ENCODE measurements at regions not wholly inside any gene's neighbourhood (a gene's known extent, or its start where the extent isn't known, plus 50 kb on each side); places are given as distances from the start of the nearest gene placed in this dataset.

DNA sequence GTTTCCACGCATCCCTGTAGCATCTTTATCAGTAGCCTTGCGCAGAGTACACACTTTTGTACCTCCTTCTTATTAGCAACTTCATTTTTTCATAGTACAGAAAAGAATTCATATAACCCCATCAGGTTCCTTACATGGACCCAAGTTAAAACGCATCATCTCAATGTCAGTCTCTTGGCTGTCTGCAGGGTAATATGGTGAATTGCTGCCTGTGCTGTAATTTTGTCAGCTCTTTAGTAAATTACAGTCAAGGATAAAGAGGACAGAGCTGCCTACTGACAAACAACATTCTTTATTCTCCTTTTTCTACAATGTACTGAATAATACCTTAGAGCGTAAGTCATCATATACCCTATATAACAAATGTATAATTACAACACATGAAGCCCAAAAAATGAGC, 222.5 kb downstream of the MRPL39 start:
- no peak for DNase-seq (ENCODE audit: low read depth, low spot score)

DNA sequence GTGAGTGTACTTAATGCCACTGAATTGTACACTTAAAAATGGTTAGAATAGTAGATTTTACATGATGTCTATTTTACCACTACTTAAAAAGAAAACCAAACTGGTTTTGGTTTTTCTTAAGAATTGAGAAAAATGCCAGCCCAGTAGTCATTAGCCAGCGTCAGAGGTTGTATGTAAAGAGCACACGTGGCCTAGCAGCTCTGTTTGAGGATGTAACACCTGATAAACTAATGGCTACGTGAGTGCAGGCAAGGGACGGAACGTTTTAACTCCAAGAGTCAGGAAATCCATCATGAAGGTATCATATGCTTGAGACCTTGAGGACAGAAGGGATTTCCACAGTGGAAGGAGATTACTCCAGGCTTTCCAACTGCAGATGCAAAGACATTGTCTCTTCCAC, 223.7 kb downstream of the MRPL39 start:
- no peak for DNase-seq (ENCODE audit: low read depth, low spot score)

DNA sequence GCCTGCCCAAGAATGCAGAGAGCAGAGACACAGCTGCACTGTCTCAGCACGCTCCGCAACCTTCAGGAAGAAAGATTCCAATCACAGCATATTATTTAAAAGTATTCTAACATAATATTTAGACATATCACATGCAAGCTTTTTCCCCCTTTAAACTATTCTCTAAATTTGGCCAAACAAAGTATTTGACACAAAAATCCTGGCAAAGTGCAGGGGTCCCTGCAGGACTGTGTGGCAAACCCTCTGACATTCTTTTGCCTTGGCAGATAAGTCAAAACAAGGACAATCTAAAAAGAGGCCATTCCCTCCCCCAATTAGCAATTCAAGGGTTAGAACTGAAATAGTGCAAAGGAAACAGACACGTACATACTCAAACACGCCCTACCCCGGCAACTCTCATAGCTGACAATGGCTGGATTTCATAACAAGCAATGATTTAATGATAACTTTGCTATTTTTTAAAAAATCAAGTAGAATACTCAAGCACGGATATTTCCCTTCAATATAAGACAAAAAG, 225.3 kb downstream of the MRPL39 start:
- DNase-seq (ENCODE audit: low read depth, low spot score), result no peak

DNA sequence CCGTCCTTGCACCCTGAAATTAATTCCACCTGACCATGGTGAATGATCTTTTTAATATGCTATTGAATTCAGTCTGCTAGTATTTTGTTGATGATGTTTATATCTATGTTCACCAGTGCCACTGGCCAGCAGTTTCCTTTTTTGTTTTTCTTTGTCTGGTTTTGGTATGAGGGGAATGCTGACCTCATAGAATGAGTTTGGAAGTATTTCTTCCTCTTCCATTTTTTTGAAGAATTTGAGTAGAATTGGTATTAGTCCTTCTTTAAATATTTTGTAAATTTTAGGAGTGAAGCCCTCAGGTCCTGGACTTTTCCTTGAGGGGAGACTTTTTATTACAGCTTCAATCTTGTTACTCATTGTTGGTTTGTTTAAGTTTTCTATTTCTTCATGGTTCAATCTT, 231.6 kb downstream of the MRPL39 start:
- DNase-seq (ENCODE audit: low read depth, low spot score), result no peak

DNA sequence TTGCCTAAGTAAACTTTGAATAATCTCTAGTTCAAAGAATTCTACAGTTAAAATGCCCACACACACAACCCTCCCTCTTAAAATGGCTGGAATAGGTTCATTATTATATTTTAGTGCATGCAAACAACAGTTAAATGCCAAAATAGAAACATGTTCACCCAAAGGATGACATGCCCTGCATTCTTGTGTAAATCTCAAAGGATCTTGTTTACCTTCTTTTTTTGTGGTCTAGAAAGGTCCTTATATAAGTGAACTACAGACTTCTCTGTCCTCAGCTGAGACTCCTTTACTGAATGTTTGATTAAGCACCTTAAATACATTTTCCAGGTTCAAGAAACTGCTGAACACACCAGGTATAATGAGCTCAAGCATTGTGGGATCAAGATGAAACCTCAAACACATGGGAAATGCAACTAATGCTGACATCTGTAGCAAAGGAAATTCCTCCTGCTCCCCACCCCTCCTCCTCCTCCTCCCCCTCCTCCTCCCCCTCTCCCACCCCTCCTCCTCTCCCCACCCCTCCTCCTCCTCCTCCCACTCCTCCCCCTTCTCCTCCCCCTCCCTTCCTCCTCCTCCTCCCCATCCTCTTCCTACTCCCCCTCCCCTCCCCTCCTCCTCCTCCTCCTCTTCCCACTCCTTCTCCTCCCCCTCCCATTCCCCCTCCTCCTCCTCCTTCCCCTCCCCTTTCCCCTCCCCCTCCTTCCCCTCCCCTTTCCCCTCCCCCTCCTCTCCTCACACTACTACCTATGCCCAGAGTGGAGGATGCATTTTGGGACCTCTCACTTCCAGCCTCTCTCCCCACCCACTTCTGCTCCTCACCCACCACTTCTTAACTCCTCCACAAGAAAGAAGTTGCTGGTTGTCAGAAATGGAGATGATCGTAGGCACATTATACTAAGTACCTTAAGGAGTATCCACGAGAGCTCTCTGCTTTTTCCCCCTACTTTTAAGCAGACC, 233.9 kb downstream of the MRPL39 start:
- DNase-seq (ENCODE audit: low read depth, low spot score), result no peak

DNA sequence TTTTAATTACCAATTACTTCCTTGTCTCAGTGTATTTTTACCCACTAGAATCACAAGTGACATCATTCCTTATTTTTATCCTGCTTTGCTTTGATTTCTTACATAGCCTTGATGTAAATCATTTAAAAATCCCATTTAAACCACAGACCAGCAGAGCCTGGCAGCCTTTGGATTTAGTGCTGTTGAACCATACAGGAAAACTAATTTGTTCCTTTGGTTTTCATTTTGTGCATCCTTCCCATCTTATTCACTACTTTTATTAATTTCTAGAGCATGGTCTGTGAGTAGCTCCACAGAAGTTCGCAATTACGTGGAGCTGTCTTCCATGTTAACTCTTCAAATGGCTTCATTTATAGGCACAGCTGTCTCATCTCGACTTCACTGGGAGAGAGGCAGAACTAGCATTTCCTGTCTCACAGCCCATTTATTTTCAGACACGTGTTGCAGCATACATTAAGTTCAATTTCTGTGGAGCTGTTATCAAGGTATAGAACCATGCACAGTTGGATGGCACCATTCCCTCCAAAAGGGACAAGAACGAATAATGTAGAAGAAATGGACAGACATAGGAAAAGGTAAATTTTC, 235.3 kb downstream of the MRPL39 start:
- no peak for DNase-seq (ENCODE audit: low read depth, low spot score)

DNA sequence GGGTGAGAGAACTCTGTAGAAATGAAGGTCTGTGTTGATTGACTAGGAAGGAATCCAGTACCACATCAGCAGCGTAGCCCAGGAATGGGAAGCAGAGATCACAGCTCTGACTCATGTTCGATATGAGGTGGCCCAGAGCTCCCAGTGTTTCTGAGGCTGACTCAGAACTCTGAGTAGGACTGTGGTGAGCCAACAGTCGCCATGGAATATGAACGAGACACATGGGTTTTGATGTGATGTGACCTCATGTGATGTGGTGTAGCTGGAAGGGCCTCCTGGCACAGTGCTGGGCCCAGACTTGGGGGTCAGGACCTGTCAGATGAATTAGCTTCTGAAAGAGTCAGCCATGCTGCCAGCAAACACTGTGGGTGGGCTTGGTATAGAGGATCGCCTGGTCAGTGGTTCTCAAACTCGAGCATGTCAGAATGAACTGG, 237.0 kb downstream of the MRPL39 start:
- no peak for DNase-seq (ENCODE audit: low read depth, low spot score)

DNA sequence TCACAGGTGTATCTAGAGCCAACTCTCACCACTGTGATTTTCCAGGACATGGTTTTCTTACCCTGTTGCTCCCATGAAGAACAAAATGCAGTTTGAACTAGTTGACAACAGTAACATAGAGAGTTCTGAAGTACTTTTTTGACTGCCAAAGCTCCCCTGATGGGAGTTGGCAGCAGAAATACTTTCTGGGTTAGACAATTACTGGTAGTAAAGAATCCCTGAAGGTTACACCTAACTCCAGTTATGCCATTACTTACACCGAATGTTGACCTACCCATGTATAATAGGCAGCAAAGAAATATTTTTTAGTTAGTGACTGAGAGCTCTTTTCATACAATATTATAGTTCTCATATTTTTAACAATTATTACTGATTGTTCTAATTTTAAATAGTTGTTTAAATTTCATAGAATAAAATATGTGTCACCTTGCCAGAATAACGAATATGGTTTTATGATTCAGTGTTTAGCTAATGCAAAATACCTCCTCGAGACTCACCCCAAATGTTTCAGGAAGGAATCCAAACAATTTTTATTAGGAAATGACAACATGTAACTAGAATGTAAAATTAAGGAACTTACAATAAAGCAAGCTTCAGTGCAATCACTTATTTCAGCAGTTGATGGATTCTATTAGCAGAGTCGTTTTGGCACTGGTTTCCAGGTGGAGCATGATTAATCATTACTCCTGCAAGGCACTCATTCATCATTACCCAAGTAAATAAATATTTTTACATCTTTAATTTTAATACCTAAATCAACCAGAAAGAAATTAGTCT, 237.6 kb downstream of the MRPL39 start:
- DNase-seq (ENCODE audit: low read depth, low spot score), result no peak

DNA sequence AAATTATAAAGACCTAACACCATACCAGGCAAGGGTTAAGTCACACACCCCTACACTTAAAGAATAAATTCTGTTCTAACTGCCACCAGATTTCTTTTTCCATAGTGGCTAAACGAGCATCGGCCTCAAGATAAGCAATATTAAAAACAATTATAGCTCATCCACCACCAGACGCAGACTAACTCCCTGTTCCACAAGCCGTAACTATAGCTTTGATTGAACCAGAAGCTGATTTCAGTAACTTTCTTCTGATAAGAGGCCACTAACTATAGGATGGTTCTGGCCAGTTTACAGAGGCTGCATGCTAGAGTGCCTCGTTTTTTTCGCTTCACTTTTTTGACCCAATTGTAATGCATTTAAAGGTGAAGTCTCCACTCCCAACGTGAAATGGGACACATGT, 238.8 kb downstream of the MRPL39 start:
- no peak for DNase-seq (ENCODE audit: low read depth, low spot score)

DNA sequence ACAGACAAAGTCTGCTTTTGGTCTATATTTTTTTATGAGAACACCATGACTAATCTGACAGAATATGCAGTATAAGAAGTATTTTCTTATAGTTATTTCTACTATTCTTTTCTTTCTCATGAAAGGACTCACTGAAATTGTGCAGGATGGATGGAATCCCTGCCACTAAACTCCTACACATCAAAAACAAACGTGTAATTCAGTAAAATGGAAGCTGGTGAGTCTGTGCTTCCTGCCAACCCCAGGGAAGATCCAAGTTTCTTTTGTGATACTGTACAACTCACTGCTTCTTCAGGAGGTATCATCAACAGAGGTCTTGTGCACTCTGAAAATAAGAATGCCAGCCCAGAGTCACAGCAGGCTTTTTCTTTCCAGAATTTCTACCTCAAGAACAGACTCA, 241.2 kb downstream of the MRPL39 start:
- DNase-seq (ENCODE audit: low read depth, low spot score), result no peak

DNA sequence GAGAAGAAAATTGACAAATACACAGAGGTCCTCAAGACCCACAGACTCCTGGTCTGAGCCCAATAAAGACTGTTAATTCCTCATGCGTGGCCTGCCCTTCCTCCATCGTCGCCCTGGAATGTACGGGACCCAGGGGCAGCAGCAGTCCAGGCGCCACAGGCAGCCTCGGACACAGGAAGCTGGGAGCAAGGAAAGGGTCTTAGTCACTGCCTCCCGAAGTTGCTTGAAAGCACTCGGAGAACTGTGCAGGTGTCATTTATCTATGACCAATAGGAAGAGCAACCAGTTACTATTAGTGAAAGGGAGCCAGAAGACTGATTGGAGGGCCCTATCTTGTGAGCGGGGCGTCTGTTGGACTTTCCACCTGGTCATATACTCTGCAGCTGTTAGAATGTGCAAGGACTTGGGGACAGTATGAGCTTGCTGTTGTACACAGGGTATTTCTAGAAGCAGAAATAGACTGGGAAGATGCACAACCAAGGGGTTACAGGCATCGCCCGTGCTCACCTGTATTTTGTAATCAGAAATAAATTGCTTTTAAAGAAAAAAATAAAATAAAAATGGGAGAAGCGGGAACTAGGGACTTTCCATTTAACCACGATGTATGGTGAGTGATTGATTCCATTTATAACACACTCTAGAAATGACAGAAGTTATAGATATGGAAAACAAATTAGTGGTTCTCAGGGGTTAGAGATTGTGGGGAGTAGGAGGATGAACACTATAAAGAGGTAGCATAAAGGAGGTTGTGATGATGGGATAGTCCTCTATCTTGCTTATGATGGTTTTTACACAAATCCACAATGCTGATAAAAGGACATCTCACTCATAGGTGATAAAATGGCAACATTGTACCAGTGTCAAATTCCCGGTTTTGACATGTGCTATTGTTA, 244.7 kb downstream of the MRPL39 start:
- no peak for DNase-seq (ENCODE audit: low read depth, low spot score)

DNA sequence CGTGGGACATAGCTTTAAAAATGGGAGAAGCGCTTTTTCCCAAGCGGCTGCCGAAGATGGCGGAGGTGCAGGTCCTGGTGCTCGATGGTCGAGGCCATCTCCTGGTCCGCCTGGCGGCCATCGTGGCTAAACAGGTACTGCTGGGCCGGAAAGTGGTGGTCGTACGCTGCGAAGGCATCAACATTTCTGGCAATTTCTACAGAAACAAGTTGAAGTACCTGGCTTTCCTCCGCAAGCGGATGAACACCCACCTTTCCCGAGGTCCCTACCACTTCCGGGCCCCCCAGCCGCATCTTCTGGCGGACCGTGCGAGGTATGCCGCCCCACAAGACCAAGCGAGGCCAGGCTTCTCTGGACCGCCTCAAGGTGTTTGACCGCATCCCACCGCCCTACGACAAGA, 245.5 kb downstream of the MRPL39 start:
- DNase-seq (ENCODE audit: low read depth, low spot score), result no peak

DNA sequence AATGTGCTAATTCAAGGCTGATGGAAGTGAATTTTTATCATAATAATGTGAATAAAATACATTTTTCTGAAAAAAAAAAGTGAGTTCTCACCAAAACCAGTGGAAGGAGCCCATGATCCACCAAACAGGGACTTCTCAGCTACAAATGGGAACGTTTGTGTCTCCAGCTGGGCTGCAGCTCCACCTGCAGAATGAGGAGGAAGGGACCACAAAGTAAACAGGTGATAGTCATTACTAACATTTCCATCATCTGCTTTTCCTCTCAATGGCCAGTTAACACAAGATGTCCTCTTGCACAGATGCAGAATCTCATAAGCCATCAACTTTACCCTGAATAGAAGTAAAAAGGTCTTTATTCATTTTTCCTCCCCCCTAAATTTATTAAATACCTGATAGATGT, 246.2 kb downstream of the MRPL39 start:
- no peak for DNase-seq (ENCODE audit: low read depth, low spot score)

DNA sequence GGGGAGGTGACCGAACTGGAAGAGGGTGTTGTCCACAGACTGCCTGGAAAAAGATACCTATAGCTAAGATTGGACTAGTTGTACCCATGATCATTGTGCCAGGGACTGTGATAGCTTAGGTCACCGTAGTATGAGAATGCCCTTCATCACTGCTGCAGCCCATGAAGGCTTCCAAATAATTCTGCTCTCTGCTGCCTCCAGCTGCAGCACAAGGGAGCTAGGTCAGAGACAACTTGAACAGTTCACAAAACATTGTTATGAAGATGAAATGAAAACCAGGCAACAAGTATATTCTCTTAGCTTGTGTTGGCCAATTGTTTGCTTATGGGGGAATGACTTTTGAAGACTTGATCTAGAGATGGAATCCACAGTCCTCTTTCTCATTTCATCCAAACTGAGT, 246.7 kb downstream of the MRPL39 start:
- no peak for DNase-seq (ENCODE audit: low read depth, low spot score)

DNA sequence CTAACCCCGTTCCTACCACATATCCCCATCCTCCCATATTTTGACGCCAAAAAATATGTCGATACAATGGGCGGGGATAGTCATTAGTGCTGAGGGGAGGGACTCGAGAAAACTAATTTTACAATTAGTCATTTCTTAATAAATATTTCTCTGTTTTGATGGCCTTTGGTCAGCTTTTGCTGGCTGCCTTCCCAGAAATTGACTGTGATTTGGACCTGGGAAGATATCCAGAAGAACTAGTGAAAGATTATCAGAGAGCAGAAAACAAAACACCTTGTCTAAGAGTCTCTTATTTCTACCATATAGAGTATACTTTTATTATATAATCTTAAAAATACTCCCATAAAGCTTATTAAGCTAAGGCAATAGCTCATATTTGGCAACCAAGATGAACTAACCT, 247.6 kb downstream of the MRPL39 start:
- no peak for DNase-seq (ENCODE audit: low read depth, low spot score)

DNA sequence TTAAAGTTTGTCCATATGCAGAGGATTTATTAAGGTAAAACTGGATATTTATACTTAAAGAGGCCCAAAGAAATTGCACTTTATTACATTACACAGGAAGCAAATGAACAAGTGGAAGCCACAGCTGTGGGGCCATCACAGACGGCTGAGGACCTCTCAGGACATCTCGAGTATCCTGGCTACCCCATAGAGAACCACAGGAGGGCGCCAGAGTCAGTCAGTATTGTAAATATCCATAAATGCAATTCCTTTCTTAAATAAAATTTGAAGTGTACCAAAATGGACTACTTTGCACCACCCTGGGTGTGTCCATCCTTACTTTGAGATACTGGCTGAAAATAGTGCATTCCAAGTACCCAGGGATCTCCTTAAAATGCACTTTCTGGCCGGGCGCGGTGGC, 257.2 kb downstream of the MRPL39 start:
- DNase-seq (ENCODE audit: low read depth, low spot score), result no peak

DNA sequence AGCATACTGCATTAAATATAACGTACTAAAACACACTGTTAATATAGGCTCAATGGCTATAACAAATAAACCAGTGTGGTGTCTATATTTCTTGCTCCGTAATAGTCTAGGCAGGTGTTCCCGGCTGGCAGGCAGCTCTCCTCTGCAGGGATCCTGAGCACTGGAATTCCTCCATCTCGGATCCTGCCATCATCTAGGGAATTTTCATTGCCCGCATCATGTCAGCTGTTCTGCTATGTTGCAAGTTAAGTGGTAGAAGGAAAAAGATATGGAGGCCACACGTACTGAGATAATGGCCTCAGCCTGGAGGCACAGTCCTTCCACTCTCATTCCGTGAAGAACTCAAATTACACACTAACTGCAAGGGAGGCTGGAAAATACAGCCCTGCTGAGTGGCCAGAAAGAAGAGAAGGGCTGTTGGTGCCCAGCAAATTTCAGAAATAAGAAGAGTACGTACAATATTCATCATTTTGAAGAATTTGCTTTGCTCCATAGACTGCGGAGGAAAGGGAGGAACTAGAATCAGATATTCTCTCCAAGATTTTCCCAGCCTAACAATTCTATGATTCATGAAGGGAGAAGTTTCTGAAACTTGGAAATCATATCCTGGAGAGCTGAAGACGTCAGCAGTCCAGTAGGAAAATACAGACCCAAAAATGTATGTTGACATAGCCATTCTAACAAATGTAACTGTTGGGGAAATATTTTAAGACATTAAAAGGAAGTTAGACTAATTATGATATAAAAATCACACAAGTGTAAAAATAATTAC, 263.3 kb downstream of the MRPL39 start:
- no peak for DNase-seq (ENCODE audit: low read depth, low spot score)

DNA sequence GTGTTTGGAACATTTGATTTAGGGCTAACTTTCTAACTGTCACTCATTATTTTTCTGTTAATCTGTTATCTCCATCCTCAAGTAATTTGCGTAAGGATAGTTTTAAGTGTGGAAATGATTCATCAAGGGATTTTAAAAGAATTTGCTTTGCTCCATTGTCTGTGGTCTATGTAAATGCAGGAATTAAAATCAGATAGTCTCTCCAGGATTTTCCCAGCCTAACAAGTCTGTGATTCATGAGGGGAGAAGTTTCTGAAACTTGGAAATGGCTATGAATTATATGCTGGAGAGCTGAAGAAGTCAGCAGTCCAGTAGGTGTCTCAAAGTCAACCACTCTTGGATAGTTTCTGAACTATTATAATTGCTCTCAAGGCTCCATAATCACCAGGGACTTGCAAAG, 264.5 kb downstream of the MRPL39 start:
- DNase-seq (ENCODE audit: low read depth, low spot score), result no peak

DNA sequence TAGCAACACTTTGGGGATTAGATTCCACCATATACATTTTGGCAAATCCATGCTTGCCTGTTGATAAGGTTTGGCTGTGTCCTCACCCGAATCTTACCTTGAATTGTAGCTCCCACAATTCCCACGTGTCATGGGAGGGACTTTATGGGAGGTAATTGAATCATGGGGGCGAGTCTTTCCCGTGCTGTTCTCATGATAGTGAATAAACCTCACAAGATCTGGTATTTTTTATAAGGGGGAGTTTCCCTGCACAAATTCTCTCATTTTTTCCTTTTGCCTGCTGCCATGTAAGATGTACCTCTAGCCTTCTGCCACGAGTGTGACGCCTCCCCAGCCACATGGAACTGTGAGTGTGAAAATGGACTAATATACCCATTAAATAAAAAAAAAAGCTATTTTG, 265.3 kb downstream of the MRPL39 start:
- DNase-seq (ENCODE audit: low read depth, low spot score), result no peak

DNA sequence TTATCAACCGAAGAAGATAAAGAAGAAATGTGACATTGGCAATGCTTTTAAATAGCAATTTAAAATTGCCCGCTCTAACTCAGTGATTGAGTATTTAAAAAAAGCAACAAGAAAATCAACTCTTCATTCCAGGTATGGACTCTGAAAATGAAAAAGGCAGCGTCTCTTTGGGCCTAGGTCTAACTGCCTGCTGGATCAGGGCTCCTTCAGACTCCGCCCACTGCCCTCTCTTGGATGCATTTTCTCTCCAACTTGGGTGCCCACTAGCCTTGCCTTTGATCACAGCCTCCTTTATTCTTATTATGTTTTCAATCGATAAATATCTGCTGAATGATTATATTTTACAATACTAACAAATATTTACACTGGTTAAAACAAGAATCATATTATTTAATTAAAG, 268.9 kb downstream of the MRPL39 start:
- no peak for DNase-seq (ENCODE audit: low read depth, low spot score)

All from activated CD4-positive, CD25-positive, alpha-beta regulatory T cell treated with anti-CD3 and anti-CD28 coated beads, Interleukin-2, amount 50 U/mL, for 16 hours (primary cell).